ENCODE measurements at regions not wholly inside any gene's neighbourhood (a gene's known extent, or its start where the extent isn't known, plus 50 kb on each side); places are given as distances from the start of the nearest gene placed in this dataset.
"Not testable (repeated sequence)": the region's sequence is repeated elsewhere in the genome, so short reads cannot be mapped to it uniquely, and the experiment has no call there.

DNA sequence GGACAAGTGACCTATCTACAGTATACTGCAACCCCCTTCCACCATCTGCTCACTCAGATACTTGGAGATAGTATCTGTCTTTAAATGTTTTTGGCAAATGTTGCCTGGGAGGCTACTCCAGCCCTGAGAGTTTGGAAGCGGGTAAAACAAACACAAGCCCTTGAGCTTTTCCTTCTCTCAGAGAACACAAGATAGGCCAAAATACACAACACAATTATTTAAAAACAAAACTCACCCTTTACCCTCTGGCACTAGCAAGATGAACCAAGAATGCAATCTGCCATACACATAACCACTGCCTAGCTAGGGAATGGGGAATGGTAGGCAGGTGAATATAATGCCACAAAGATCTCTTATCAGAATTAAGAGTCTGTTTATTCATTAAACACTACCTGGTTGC lies 324.7 kb upstream of the FAM47C start:
- DNase-seq: no peak

DNA sequence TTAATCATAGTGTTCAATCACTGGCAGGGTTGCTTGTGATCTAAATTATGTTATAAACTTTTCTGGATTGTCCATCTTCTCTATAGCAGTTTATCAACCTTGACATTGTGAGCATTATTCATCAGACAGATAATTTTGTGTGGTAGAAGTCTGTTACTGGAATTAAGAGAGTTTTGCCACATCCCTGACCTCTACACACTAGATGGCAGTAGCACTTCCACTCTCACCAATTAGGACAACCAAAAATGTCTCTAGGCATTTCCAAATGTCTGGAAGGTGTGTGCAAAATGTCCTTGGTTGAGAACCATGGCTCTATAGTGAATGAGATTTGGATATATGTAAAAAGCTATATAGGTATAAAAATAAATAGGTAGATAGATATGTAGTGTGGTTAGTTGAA lies 324.1 kb upstream of the FAM47C start:
- no peak for DNase-seq

DNA sequence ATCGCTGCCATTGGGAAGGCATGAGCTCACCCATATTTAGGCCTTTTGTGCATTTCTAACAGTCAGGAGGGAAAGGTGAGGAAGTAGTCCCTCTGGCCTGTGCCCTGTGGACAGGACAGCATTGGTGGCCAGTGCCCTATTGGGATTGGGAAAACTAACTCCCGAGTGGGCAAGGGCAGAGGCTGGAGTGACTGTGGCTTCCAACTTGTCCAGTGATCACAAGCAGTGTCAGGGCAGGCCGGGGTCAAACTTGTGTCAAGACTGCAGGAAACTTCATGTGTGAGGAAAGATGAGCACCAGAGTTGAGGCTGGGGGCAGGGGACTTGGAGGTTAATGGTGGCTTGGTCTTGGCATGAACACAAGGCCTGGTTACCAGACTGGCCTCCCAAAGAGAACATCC lies 286.2 kb upstream of the FAM47C start:
- no peak for DNase-seq

DNA sequence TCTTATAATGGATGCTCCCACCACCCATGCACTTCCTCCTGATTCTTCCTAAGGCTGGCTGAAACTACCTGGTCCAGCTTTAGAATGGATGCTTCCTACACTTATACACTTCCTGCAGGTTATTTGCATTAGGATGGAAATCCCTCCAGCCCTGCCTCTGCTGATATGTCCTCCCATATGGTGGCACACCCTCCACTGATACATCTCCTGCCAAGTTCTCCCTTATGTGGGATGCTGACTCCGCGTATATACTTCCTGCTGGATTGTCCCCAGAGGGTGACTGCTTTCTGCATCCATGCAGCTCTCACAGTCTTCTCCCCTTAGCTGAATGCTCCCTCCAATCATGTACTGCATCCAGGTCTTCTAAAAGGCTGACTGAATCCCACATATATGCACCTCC lies 254.6 kb upstream of the FAM47C start:
- no peak for DNase-seq

DNA sequence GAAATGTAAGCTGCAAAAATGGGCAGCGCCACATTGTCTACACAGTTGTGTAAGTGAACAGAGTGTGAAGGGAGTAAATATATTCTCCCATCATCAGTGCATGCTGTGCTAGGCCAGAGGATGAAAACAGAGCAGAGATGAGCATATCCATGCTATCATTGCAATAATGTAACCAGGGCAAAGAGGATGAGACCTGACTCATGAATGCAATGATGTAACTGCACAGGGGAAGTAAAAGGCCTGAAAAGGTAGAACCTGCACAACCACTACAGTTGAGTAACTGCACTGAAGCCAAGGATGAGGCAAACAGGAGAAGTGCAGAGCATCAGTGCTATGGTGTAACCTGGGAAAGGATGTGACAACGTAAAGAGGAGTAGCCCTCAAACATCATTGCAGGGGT lies 220.4 kb upstream of the FAM47C start:
- no peak for DNase-seq

DNA sequence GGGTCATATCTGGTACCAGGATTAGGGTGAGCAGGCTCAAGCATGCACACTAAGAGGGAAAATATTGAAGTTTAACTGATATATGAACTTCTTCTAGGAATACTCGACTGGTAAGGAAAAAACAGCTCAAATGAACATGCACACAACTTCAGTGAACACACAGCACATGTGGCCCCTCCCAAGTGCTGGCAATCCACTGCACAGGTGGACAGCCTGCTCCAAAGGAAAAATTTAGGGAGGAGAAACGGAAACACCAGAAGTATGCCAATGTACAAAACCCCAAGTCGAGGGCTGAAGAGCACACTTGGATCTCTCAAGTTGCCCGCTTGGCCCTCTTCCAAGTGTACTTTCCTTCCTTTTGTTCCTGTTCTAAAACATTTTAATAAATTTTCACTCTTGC lies 205.0 kb upstream of the FAM47C start:
- DNase-seq: no peak

DNA sequence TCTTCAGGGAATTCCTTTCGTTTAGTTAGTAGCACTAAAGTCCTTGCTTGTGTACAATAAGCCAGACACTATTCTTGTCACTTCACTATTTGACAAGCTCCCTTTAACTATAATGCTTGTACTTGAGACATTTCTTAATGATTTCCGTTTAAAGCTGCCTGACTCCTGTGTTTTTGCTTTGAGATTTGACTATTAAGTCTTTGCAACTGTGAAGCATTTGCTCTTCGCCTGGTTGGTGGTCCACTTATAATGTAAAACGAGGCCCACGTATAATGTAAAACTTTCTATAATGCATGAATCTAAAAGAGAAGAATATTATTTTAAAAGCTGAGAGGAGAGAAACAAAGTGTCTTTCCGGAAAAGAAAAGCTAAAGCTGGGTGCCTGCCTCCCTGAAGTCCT lies 204.1 kb upstream of the FAM47C start:
- DNase-seq: no peak

DNA sequence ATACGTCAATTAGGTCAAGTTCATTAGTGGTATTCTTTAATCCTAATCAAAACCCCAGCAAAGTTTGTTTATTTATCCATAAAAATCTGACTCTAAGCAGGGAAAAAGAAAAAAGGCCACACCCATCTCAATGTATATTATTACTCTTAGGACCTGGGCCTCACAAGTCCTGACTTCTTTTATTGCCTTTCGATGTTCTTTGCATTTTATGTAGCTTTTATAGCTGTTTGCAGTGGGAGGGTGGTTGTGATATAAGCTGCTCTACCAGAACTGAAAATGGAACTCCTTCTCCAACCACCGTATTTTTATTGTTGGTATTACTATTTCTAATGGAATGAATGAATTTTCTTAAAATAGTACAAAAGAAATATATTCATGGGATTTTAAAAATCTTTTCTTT lies 163.3 kb upstream of the FAM47C start:
- no peak for DNase-seq

DNA sequence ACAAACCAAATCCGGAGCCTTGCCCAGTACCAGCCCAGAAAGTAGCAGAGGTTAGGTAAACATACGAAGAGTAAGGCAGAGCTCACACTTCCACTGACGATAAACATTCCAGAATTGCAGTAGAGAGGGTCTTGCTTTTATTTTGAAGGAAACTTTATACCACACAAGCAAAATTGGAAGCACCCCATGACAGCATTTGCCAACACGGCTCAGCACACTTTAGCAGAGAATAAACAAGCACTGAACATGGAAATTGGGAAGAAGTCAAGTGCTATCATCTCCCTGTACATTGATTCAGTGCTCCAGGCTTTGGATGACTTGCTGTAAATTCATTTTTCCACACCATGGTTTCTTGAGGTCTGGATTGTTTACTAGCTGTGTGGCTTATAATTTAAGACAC lies 160.7 kb upstream of the FAM47C start:
- DNase-seq: no peak

DNA sequence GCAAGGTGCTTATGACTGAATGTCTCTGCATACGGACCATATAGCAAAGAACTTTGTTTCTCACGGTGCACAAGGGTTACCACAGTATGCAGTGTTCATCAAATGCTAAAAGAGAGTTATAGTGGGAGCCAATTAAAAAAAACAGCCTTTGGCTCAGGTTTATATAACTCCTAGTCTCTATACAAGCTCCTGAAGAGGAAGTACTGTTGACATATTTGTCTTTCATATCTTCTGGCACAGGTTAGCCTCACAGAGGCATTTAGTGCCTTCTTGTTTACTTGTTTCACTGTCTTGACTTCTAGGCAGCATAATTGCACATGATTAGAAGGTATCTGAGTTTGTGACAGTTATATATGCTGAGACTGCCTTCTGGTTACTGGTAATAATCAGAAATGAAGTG lies 158.8 kb upstream of the FAM47C start:
- DNase-seq: no peak

DNA sequence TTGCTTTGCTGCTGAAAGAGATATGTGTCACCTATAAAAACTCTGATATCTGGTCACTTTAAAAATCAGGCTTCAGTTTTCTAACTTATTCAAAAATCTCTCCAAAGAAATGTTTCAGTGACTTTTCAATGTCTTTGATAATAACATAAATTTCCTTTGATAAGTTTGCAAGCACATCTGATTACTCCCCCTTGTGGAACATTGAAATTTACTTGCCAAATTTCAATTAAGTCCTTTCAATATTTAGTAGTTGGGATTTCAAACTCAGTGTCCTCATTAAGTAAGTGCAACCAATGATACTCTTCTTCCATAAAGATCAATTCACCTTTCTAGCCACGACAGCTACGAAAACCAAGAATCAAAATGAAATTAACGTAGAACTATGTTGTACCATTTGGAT lies 151.3 kb upstream of the FAM47C start:
- no peak for DNase-seq

DNA sequence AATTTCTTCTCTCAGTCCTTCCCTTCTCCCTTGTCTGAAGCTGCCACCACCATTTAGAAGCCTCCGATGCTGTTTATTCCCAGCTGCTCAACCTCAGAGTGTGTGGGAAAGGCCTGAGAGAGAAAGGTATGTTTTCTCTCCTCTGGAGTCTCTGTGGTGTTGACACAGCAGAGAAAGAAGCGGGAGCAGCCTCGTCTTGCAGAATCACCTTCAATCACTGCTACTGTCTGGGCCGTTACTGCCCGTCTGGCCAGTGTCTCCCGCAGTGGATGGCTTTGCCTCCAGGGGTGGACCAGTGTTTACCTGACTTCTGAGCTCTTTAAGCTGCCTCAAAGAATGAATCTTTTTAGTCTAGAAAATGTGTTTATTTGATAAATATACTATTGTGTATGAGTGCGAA lies 148.9 kb upstream of the FAM47C start:
- no peak for DNase-seq

DNA sequence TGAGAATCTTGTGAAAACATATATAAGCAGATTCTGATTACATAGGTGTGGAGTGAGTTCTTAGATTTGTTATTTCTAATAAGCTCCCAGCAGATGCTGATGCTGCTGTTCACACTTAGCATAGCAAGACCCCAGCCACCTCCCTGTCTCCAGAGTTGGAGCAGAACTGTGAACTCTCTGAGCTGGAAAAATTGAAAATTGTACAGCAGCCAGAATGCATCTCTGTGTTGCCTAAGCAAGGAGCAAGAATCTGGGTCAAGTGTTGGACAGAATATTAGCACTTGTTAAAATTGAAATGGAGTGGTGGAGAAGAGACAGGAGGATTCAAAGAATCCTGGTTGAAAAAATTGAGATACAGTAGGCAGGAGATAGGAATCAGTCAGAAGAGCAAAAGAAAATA lies 146.6 kb upstream of the FAM47C start:
- DNase-seq: no peak

DNA sequence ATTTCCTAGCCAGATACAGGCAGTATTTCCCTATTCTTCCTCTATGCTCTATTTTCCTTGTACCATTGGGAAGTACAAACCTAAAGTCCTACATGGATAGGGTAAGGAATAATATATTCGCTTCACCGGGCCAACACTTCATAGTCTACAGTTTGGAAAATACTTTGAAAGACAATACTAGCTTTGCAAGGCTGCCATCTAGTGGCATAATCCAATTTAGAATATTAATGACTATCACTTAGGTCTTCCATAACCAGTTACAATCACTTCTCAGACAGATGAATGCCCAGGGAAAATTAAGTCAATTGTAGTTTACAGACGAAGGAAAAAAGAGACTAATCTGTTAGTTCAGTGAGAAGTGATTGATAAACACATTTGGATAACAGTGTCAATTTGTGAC lies 141.0 kb upstream of the FAM47C start:
- peak; percentile 0 for DNase-seq

DNA sequence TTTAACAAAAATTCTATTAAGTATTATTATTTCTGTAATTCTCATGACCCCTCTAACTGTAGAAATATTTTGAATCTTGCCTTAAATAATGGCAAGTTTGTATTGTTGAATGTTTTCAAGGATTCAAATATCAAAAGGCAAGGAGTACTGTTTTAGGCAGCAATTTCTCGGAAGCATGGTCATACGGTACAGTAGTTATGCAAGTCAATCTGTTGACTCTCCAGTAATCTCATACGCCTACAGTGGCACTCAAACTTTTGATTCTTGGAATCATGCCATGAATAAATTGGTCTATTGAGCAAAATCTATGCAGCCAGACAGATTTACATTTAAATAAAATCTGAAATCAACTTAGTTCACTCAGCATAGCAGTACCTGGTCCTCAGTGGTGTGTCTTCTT lies 139.6 kb upstream of the FAM47C start:
- no peak for DNase-seq

DNA sequence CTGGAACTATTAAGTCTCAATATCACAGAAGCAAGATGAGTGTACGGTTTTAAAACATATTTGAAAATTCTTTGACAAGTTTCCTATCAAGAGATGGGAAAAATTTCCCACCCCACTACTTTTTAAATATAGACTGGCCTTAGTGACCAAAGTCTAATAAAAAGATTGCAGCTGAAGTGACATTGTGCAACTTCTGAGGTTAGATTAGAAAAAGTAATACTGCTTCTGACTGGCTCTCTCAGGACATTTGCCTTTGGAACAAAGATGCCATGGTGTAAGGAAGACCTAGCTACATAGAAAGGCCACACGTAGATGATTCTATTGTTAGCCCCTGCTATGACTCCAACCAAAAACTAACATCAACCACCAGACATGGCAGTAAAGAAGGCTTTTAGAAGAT lies 138.7 kb upstream of the FAM47C start:
- DNase-seq: no peak

DNA sequence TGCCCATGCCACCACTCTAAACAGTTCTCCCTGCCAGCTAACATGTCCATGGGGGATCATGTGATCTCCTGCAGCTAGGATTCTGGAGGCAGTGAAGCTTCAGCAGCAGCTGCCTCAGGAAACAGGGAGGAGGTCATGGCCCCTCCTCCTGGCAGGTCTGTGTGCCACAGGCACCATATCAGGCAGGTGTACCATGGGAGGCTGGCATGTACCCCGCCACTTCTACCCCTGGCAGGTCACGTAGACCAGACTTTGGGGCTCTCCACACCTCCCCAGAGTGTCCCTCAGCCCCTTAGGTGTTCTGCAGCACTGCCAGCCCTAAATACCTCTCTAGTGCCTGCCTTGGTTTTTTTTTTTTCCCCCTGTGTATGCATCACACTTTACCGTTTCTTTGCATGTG lies 110.5 kb upstream of the FAM47C start:
- no peak for DNase-seq

DNA sequence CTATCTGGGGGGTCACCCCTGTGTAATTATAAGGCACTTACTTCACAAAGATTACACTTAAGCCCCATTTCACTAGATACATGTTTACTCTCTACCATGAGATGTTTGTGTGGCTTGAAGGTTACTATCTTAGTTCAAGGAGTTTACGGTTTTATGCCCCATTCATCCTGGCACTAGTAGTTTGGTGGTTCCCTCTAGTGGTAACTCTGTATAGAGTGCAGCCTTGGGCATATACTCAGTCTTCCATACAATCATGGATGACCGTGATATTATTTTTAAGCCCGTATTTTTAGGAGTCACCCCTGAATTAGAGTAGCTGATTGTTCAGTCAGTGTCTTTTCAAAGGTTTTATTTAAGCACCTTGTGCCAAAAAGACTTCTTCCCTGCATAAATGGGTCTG lies 109.9 kb upstream of the FAM47C start:
- DNase-seq: no peak

DNA sequence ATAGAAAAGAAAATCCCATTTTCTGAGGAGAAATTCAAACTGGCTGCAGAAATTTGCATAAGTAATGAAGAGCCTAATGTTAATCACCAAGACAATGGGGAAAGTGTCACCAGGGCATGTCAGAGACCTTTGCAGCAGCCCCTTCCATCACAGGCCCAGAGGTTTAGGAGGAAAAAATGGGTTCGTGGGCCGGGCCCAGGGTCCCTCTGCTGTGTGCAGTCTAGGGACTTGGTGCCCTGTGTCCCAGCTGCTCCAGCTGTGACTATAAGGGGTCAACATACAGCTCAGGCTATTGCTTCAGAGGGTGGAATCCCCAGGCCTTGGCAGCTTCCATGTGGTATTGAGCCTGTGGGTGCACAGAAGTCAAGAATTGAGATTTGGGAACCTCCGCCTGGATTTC lies 103.6 kb upstream of the FAM47C start:
- not testable (repeated sequence) for DNase-seq

DNA sequence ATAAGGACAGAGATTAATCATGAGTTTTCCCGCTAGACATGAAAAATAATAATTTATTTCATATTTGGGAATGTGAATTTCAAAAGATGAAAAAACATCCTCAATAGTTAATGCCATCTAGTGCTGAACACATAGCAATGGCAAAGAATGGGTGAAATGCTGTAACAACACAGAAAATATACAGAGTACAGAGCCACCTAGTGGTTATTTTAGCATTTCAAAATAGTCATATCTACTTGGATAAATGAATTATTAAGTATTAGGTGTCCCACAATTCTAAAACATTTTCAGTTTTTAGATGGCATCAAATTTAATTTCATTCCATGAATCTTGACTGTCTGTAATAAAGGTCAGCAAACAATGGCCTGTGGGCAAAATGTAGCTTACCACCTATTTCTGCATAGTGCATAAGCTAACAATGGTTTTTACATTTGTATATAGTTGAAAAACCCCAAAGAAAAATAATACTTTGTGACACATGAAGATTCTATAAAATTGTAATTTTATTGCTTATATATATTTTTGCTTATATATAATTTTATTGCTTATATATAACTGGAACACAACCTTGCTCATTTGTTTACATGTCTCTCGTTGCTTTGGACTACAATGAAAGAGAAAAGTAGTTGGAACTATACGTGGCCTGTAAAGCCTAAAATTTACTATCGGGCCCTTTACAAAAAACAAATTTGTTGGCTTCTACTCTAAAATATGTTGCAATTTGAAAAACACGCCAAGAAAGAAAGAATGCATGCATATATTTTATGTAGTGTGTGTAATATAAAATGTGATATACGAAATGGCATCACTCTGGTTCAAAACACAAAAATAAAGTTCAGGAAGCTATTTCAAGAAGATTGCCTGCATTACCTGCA lies 99.1 kb upstream of the FAM47C start:
- DNase-seq: no peak

DNA sequence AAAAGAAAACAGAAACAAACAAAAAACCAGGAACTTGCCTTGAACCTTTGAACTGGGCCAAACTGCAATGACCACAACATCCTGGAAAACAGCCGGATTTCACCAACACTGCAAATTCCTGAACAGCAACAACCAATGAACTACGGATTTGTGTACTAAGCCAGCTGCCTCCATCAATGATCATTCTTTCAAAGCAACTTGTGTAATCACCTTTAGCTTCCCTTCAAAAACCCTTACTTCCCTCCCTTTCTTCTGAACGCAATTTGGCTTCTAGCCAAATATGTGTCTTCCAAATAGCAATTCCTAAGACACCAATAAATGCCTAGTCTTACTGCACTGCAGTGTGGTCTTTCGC lies 98.5 kb upstream of the FAM47C start:
- DNase-seq: no peak

DNA sequence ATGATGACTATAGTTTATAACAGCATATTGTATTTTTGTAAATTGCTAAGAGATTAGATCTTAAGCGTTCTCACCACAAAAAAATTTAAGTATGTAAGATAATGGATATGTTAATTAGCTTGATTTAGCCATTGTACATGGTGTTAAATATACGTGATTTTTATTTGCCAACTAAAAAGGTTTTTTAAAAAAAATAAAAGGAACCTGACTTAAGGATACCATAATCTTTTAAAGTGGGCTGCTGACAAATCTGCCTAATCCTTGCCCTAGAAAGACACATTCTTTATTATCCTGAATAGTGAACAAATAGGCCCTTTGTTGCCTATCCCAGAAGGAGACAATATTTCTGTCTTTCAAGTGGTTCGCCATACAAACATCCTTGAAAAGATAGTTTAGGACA lies 94.6 kb upstream of the FAM47C start:
- DNase-seq: no peak

DNA sequence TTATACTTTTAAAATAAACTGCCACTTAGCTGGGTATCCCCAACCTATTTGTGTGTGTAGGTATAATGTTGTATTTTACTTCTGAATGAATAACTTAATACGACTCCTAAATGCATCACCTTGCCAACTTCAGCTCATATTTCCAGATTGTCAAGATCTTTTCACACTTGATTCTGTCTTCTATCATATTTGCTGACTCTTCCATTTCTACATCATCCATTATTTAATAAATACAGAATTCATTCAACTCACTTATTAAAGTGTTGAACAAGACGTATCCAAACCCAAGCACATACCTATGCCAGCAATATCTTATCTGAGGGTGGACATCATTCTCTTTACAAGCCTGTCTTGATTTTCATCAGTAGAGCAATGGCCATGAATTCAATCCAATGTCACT lies 91.2 kb upstream of the FAM47C start:
- DNase-seq: no peak

DNA sequence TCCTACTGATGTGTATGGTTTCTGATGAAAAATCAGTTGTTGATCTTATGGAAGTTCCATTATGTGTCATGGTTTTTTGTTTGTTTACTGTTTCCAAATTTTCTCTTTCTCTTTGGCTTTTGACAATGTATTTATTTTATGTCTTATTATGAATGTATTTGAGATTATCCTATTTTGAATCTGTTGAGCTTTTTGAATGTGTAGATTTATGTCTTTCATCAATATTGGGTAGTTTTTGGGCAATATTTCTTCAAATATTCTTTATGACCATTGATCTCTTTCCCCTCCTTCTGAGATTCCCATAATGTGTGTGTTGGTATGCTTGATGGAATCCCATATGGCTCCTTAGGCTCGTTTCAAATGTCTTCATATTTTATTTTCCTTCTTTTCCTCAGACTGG lies 80.5 kb upstream of the FAM47C start:
- DNase-seq: no peak

DNA sequence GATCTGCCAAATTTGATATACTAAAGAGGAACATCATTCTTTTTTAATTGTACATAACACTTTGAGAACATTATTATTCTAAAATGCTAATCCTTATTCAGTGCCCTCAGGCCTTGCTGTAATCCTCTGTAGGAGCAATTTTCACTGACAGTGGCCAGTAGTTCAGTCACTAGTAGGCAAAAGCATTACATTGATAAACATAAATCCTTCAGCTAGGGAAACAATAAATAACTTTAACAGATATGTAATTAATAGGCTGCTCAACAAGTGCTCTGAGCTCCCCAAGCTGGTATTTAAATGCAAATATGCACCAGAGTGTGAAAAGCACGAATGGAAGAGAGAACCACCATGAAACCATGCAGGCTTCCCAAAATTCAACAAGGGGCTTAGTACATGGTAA lies 77.7 kb upstream of the FAM47C start:
- no peak for DNase-seq

DNA sequence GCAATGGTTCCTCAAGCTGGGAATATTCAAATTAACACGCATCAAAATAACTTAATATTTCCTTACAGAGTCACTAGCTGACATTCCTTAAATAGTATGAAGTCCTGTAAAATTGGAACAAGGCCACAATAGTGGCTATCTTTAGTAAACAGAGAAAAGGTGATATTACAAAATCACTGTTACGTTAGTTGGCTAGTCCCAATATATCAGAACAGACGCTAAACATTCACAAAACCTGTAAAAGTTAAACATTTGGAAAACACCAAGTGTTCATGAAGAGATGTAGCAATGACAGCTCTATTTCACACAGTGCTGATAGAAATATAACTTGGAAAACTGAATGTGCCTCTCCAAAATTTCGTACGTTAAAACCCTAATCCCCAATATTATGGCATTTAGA lies 61.0 kb upstream of the FAM47C start:
- no peak for DNase-seq

Measured in NCI-H1436 (cell line).